ENCODE measurements at regions not wholly inside any gene's neighbourhood (a gene's known extent, or its start where the extent isn't known, plus 50 kb on each side); places are given as distances from the start of the nearest gene placed in this dataset.

GRCh38 chr14:97388408-97388807, 591.2 kb downstream of the VRK1 start:
- Histone ChIP-seq H3K4me2 (ENCODE audit: low read length) (no peak overlapping the region), H3K27ac (no peak overlapping the region), H3K79me2 (no peaks in the 10 kb centered on the region), H3K9ac (no peak overlapping the region), H3K36me3 (ENCODE audit: control insufficient read depth, insufficient read depth, low read length) (no peaks in the 10 kb centered on the region), H3K4me3 (ENCODE audit: low read depth, low read length) (no peak overlapping the region), H3K4me1 (no peaks in the 10 kb centered on the region), H3K27me3 (ENCODE audit: control insufficient read depth, insufficient read depth, low read length) (no peaks in the 10 kb centered on the region), H3K9me3 (ENCODE audit: control insufficient read depth, low read length) (no peaks in the 10 kb centered on the region), H2AFZ (no peak overlapping the region)
- TF ChIP-seq CTCF (IDR thresholded peaks at IDR 0.05) = no peak

- Histone ChIP-seq H3K4me3 (ENCODE audit: low read depth, low read length) (no peak overlapping the region), H3K79me2 (no peaks in the 10 kb centered on the region), H3K4me2 (ENCODE audit: low read length) (no peak overlapping the region), H3K9ac (no peak overlapping the region), H3K27me3 (ENCODE audit: control insufficient read depth, insufficient read depth, low read length) (no peaks in the 10 kb centered on the region), H3K4me1 (no peaks in the 10 kb centered on the region), H3K9me3 (ENCODE audit: control insufficient read depth, low read length) (no peaks in the 10 kb centered on the region), H3K27ac (no peak overlapping the region), H3K36me3 (ENCODE audit: control insufficient read depth, insufficient read depth, low read length) (no peaks in the 10 kb centered on the region), H2AFZ (no peak overlapping the region)
- no peak for TF ChIP-seq CTCF (IDR thresholded peaks at IDR 0.05)
Measured at GRCh38 chr14:97390096-97390724, 593.0 kb downstream of the VRK1 start.

- Histone ChIP-seq H3K4me3 (ENCODE audit: low read depth, low read length) (no peak overlapping the region), H3K79me2 (no peaks in the 10 kb centered on the region), H2AFZ (no peak overlapping the region), H3K27ac (no peak overlapping the region), H3K4me1 (no peaks in the 10 kb centered on the region), H3K4me2 (ENCODE audit: low read length) (no peak overlapping the region), H3K9me3 (ENCODE audit: control insufficient read depth, low read length) (no peaks in the 10 kb centered on the region), H3K9ac (no peak overlapping the region), H3K36me3 (ENCODE audit: control insufficient read depth, insufficient read depth, low read length) (no peaks in the 10 kb centered on the region), H3K27me3 (ENCODE audit: control insufficient read depth, insufficient read depth, low read length) (no peaks in the 10 kb centered on the region)
- TF ChIP-seq CTCF (IDR thresholded peaks at IDR 0.05) = no peak
Measured at GRCh38 chr14:97393244-97393643, 596.1 kb downstream of the VRK1 start.

- H3K4me1 ChIP-seq = no peaks in the 10 kb centered on the region
- H3K4me3 ChIP-seq (ENCODE audit: low read depth, low read length) = no peak overlapping the region
- H3K36me3 ChIP-seq (ENCODE audit: control insufficient read depth, insufficient read depth, low read length) = no peaks in the 10 kb centered on the region
- no peak for TF ChIP-seq CTCF (IDR thresholded peaks at IDR 0.05)
- H3K9me3 ChIP-seq (ENCODE audit: control insufficient read depth, low read length) = no peaks in the 10 kb centered on the region
- H3K27ac ChIP-seq = no peak overlapping the region
- no peaks in the 10 kb centered on the region for H3K79me2 ChIP-seq
- H3K9ac ChIP-seq = no peak overlapping the region
- H2AFZ ChIP-seq = no peak overlapping the region
- H3K27me3 ChIP-seq (ENCODE audit: control insufficient read depth, insufficient read depth, low read length) = no peaks in the 10 kb centered on the region
- no peak overlapping the region for H3K4me2 ChIP-seq (ENCODE audit: low read length)
Measured at GRCh38 chr14:97395068-97395467, 597.9 kb downstream of the VRK1 start.

GRCh38 chr14:97401714-97402113, 604.5 kb downstream of the VRK1 start:
- H3K9ac ChIP-seq = no peak overlapping the region
- H3K79me2 ChIP-seq = no peaks in the 10 kb centered on the region
- no peak for TF ChIP-seq CTCF (IDR thresholded peaks at IDR 0.05)
- no peaks in the 10 kb centered on the region for H3K9me3 ChIP-seq (ENCODE audit: control insufficient read depth, low read length)
- no peak overlapping the region for H3K4me2 ChIP-seq (ENCODE audit: low read length)
- H3K27ac ChIP-seq = no peak overlapping the region
- H3K27me3 ChIP-seq (ENCODE audit: control insufficient read depth, insufficient read depth, low read length) = no peaks in the 10 kb centered on the region
- no peak overlapping the region for H2AFZ ChIP-seq
- no peaks in the 10 kb centered on the region for H3K4me1 ChIP-seq
- no peak overlapping the region for H3K4me3 ChIP-seq (ENCODE audit: low read depth, low read length)
- no peaks in the 10 kb centered on the region for H3K36me3 ChIP-seq (ENCODE audit: control insufficient read depth, insufficient read depth, low read length)
